Mesendoderm (in vitro differentiated cells): ENCODE measurements at regions not wholly inside any gene's neighbourhood (a gene's known extent, or its start where the extent isn't known, plus 50 kb on each side); places are given as distances from the start of the nearest gene placed in this dataset.

Experiments used
- DNase-seq: peaks from one replicate; pipeline ENCODE4 v3.0.0; 2013
- H2AK5ac ChIP-seq: 2 replicates; pipeline ENCODE4 v1.6.1; 2013; ENCODE audit warnings: low read length, inconsistent platforms
- H2BK120ac ChIP-seq: 2 replicates; pipeline ENCODE4 v1.6.1; 2013; ENCODE audit warnings: low read depth, mild to moderate bottlenecking, low read length, moderate library complexity, mixed read lengths
- H2BK15ac ChIP-seq: replicated peaks from 2 replicates; pipeline ENCODE4 v1.6.1; 2013; ENCODE audit warnings: low read depth, mild to moderate bottlenecking, moderate library complexity
- H2BK5ac ChIP-seq: 2 replicates; pipeline ENCODE4 v1.6.1; 2013; ENCODE audit warnings: low read length, inconsistent platforms
- H3K18ac ChIP-seq: 2 replicates; pipeline ENCODE4 v1.6.1; 2013; ENCODE audit warnings: mild to moderate bottlenecking, low read length, mixed read lengths
- H3K23ac ChIP-seq: one replicate; pipeline ENCODE4 v1.6.1; 2013; ENCODE audit warnings: low read length
- H3K27ac ChIP-seq: 2 replicates; pipeline ENCODE4 v1.5.1; 2013; ENCODE audit warnings: low read depth, mild to moderate bottlenecking, inconsistent platforms, low read length, moderate library complexity
- H3K27me3 ChIP-seq: 2 replicates; pipeline ENCODE4 v1.6.1; 2013; ENCODE audit warnings: low read length, control low read depth, mild to moderate bottlenecking, inconsistent platforms; ENCODE audit not compliant: insufficient read depth, poor library complexity
- H3K36me3 ChIP-seq: 2 replicates; pipeline ENCODE4 v1.6.1; 2013; ENCODE audit warnings: low read length, inconsistent platforms; ENCODE audit not compliant: control insufficient read depth, insufficient read depth
- H3K4ac ChIP-seq: one replicate; pipeline ENCODE4 v1.6.1; 2013; ENCODE audit warnings: low read depth, mild to moderate bottlenecking, low read length, moderate library complexity
- H3K4me1 ChIP-seq: 2 replicates; pipeline ENCODE4 v1.6.1; 2013; ENCODE audit warnings: low read depth, low read length, inconsistent platforms; ENCODE audit not compliant: control insufficient read depth
- H3K4me2 ChIP-seq: 2 replicates; pipeline ENCODE4 v1.6.1; 2013; ENCODE audit warnings: low read length
- H3K4me3 ChIP-seq: 2 replicates; pipeline ENCODE4 v1.5.1; 2013; ENCODE audit warnings: mild to moderate bottlenecking, low read length
- H3K56ac ChIP-seq: one replicate; pipeline ENCODE4 v1.6.1; 2013; ENCODE audit warnings: low read length
- H3K79me1 ChIP-seq: 2 replicates; pipeline ENCODE4 v1.6.1; 2013; ENCODE audit warnings: low read length, inconsistent platforms
- H3K79me2 ChIP-seq: 2 replicates; pipeline ENCODE4 v1.6.1; 2013; ENCODE audit warnings: mild to moderate bottlenecking, low read length; ENCODE audit not compliant: control insufficient read depth, insufficient read depth
- H3K9ac ChIP-seq: 2 replicates; pipeline ENCODE4 v1.6.1; 2013; ENCODE audit warnings: low read length, inconsistent platforms
- H4K5ac ChIP-seq: one replicate; pipeline ENCODE4 v1.6.1; 2013; ENCODE audit warnings: low read length
- H4K8ac ChIP-seq: one replicate; pipeline ENCODE4 v1.6.1; 2013; ENCODE audit warnings: low read depth, mild to moderate bottlenecking, control low read depth, low read length, moderate library complexity
- WGBS: extraction: QIAGEN DNeasy Blood & Tissue Kit; methylation state at CpG from one replicate; pipeline ENCODE4 v1.1.7; 2013; ENCODE audit warnings: low lambda C conversion rate, missing lambda C conversion rate; ENCODE audit not compliant: insufficient coverage; ENCODE audit errors: extremely low coverage; 5-methylcytosine and 5-hydroxymethylcytosine counted together

- Histone ChIP-seq H3K56ac (no peak overlapping the region), H3K79me2 (no peaks in the 10 kb centered on the region), H3K18ac (no peak overlapping the region), H3K79me1 (no peaks in the 10 kb centered on the region), H3K27ac (no peak overlapping the region), H4K8ac (no peak overlapping the region), H3K4ac (no peak overlapping the region), H3K9ac (no peak overlapping the region), H3K4me2 (no peak overlapping the region), H4K5ac (no peak overlapping the region), H2BK5ac (no peak overlapping the region), H2AK5ac (no peak overlapping the region), H3K4me1 (no peaks in the 10 kb centered on the region), H3K27me3 (no peaks in the 10 kb centered on the region), H3K4me3 (no peak overlapping the region), H2BK15ac (no peak overlapping the region), H3K36me3 (no peaks in the 10 kb centered on the region), H3K23ac (no peak overlapping the region), H2BK120ac (no peak overlapping the region)
- no peak for DNase-seq
- WGBS = no CpG with 5 or more reads among the region's 2 CpGs
These were observed 172.9 kb downstream of the SPRY1 start for GRCh38 chr4:123569541-123569940.

- no peak overlapping the region for H2BK120ac ChIP-seq
- H3K27me3 ChIP-seq = no peaks in the 10 kb centered on the region
- no peaks in the 10 kb centered on the region for H3K79me1 ChIP-seq
- H3K27ac ChIP-seq = no peak overlapping the region
- H2AK5ac ChIP-seq = no peak overlapping the region
- no peak overlapping the region for H3K4me3 ChIP-seq
- H4K5ac ChIP-seq = no peak overlapping the region
- WGBS = no CpG with 5 or more reads among the region's 8 CpGs
- H3K79me2 ChIP-seq = no peaks in the 10 kb centered on the region
- no peak overlapping the region for H2BK5ac ChIP-seq
- DNase-seq = no peak
- no peaks in the 10 kb centered on the region for H3K4me1 ChIP-seq
- H3K56ac ChIP-seq = no peak overlapping the region
- H2BK15ac ChIP-seq = no peak overlapping the region
- H3K23ac ChIP-seq = no peak overlapping the region
- H3K36me3 ChIP-seq = no peaks in the 10 kb centered on the region
- H4K8ac ChIP-seq = no peak overlapping the region
- H3K4ac ChIP-seq = no peak overlapping the region
- H3K4me2 ChIP-seq = no peak overlapping the region
- H3K18ac ChIP-seq = no peak overlapping the region
- H3K9ac ChIP-seq = no peak overlapping the region
These were observed 177.4 kb downstream of the SPRY1 start for GRCh38 chr4:123573866-123574508.

GRCh38 chr4:123575291-123575690, 178.7 kb downstream of the SPRY1 start:
- H3K27me3 ChIP-seq = no peaks in the 10 kb centered on the region
- no peak overlapping the region for H4K5ac ChIP-seq
- H2BK120ac ChIP-seq = no peak overlapping the region
- no peaks in the 10 kb centered on the region for H3K36me3 ChIP-seq
- no peak overlapping the region for H3K18ac ChIP-seq
- H3K4me3 ChIP-seq = no peak overlapping the region
- no peaks in the 10 kb centered on the region for H3K79me2 ChIP-seq
- H3K4me1 ChIP-seq = no peaks in the 10 kb centered on the region
- H2AK5ac ChIP-seq = no peak overlapping the region
- no peak overlapping the region for H3K23ac ChIP-seq
- H3K4me2 ChIP-seq = no peak overlapping the region
- H3K79me1 ChIP-seq = no peaks in the 10 kb centered on the region
- WGBS = no CpG with 5 or more reads among the region's 4 CpGs
- no peak overlapping the region for H2BK5ac ChIP-seq
- H3K9ac ChIP-seq = no peak overlapping the region
- no peak overlapping the region for H2BK15ac ChIP-seq
- no peak overlapping the region for H3K4ac ChIP-seq
- no peak overlapping the region for H3K56ac ChIP-seq
- no peak overlapping the region for H3K27ac ChIP-seq
- H4K8ac ChIP-seq = no peak overlapping the region
- DNase-seq = no peak

GRCh38 chr4:123577225-123577906, 180.8 kb downstream of the SPRY1 start:
- Histone ChIP-seq H3K18ac (no peak overlapping the region), H3K4ac (no peak overlapping the region), H4K5ac (no peak overlapping the region), H3K9ac (no peak overlapping the region), H4K8ac (no peak overlapping the region), H3K4me1 (no peaks in the 10 kb centered on the region), H3K4me3 (no peak overlapping the region), H3K23ac (no peak overlapping the region), H3K27me3 (no peaks in the 10 kb centered on the region), H2BK15ac (no peak overlapping the region), H3K79me2 (no peaks in the 10 kb centered on the region), H2BK120ac (no peak overlapping the region), H2BK5ac (no peak overlapping the region), H3K36me3 (no peaks in the 10 kb centered on the region), H3K79me1 (no peaks in the 10 kb centered on the region), H2AK5ac (no peak overlapping the region), H3K4me2 (no peak overlapping the region), H3K27ac (no peak overlapping the region), H3K56ac (no peak overlapping the region)
- no peak for DNase-seq
- WGBS = no CpG with 5 or more reads among the region's 5 CpGs

- H3K79me1 ChIP-seq = no peaks in the 10 kb centered on the region
- H3K9ac ChIP-seq = no peak overlapping the region
- no peaks in the 10 kb centered on the region for H3K36me3 ChIP-seq
- no peak overlapping the region for H4K5ac ChIP-seq
- no peak overlapping the region for H3K4me2 ChIP-seq
- DNase-seq = no peak
- H2BK15ac ChIP-seq = no peak overlapping the region
- no peaks in the 10 kb centered on the region for H3K4me1 ChIP-seq
- H3K27me3 ChIP-seq = no peaks in the 10 kb centered on the region
- no peak overlapping the region for H2AK5ac ChIP-seq
- no peak overlapping the region for H2BK5ac ChIP-seq
- no CpG with 5 or more reads among the region's 3 CpGs for WGBS
- no peaks in the 10 kb centered on the region for H3K79me2 ChIP-seq
- H3K18ac ChIP-seq = no peak overlapping the region
- no peak overlapping the region for H2BK120ac ChIP-seq
- H3K4ac ChIP-seq = no peak overlapping the region
- no peak overlapping the region for H3K23ac ChIP-seq
- H4K8ac ChIP-seq = no peak overlapping the region
- no peak overlapping the region for H3K4me3 ChIP-seq
- no peak overlapping the region for H3K56ac ChIP-seq
- no peak overlapping the region for H3K27ac ChIP-seq
These were observed 181.9 kb downstream of the SPRY1 start for GRCh38 chr4:123578276-123579029.
